IMR-90 (cell line): ENCODE measurements at regions not wholly inside any gene's neighbourhood (a gene's known extent, or its start where the extent isn't known, plus 50 kb on each side); places are given as distances from the start of the nearest gene placed in this dataset.

Source experiments
- CTCF ChIP-seq: conservative IDR thresholded peaks from 2 replicates; pipeline ENCODE4 v1.5.1; 2012; ENCODE audit warnings: mild to moderate bottlenecking, low read depth, low read length, improper control_type of control experiment
- POLR2A ChIP-seq: IDR thresholded peaks from 2 replicates; pipeline ENCODE4 v1.6.1; 2012; ENCODE audit warnings: mild to moderate bottlenecking, low read depth, low read length
- RAD21 ChIP-seq: IDR thresholded peaks from 2 replicates; pipeline ENCODE4 v1.6.1; 2012; ENCODE audit warnings: low read length, improper control_type of control experiment
- USF2 ChIP-seq: fragments of 150-350 bp; IDR thresholded peaks from 2 replicates; pipeline ENCODE4 v1.6.1; 2017; ENCODE audit warnings: mild to moderate bottlenecking, antibody characterized with exemption, low read length, low read depth

DNA sequence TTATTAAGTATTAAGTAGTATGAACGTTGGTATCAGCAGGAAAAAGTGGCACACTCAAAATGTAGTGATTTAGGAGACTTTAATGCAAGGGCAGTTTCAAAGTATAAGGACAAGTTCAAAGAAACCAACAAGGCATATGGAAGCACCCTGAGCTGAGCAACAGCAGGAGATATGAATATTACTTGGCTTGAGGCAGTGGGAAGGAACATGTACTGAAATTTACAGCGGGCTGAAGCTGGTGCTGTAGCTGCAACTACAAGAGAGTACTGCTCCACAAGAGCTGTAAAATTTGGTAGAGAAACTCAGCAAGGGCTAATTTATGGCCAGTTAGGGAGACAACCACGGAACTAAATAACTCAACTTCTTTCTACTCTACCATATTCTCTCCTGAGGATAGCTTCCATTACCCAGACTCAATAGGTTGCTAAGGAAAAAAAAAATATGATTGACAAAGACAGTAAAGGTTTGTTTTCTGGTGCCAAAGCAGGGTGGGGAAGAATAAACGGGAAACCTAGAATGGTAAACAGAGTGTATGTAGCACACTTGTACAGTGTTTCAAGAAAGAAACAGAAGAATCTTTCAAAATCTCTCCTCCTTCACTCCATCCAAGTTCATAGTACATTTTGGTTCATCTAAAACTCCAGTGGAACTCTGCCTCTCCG, 487.8 kb upstream of the MGAT4C start:
- TF ChIP-seq POLR2A = no peak
- no peak for TF ChIP-seq CTCF
- no peak for TF ChIP-seq USF2
- TF ChIP-seq RAD21 = no peak
